Karpas-422 (cell line): ENCODE measurements at regions not wholly inside any gene's neighbourhood (a gene's known extent, or its start where the extent isn't known, plus 50 kb on each side); places are given as distances from the start of the nearest gene placed in this dataset.
A peak's percentile ranks its signal among the peaks of the same experiment; 100 is the strongest.

ENCODE experiments used
- DNase-seq: peaks from one replicate; pipeline ENCODE4 v3.0.0-alpha.2; 2015
- H2AFZ ChIP-seq: fragments of 200-600 bp; sonication (generic); 2 replicates; pipeline ENCODE4 v1.6.1; 2014; ENCODE audit warnings: antibody characterized with exemption, low read length, mixed read lengths
- H3K27ac ChIP-seq: fragments of 200-600 bp; sonication (generic); 2 replicates; pipeline ENCODE4 v1.5.1; 2014; ENCODE audit warnings: mild to moderate bottlenecking, low read length, moderate library complexity
- H3K27me3 ChIP-seq: fragments of 200-600 bp; sonication (generic); 2 replicates; pipeline ENCODE4 v1.6.1; 2014; ENCODE audit warnings: low read length, mixed read lengths
- H3K36me3 ChIP-seq: fragments of 200-600 bp; sonication (generic); 2 replicates; pipeline ENCODE4 v1.6.1; 2014; ENCODE audit warnings: low read length, mixed read lengths; ENCODE audit not compliant: insufficient read depth
- H3K4me1 ChIP-seq: fragments of 200-600 bp; sonication (generic); 2 replicates; pipeline ENCODE4 v1.6.1; 2014; ENCODE audit warnings: mild to moderate bottlenecking, low read length, mixed read lengths
- H3K4me2 ChIP-seq: fragments of 200-600 bp; sonication (generic); 2 replicates; pipeline ENCODE4 v1.6.1; 2014; ENCODE audit warnings: low read length, low read depth, mild to moderate bottlenecking; ENCODE audit not compliant: poor library complexity, severe bottlenecking
- H3K4me3 ChIP-seq: fragments of 200-600 bp; sonication (generic); 2 replicates; pipeline ENCODE4 v1.5.1; 2014; ENCODE audit warnings: mild to moderate bottlenecking, antibody characterized with exemption, low read length, mixed read lengths
- H3K79me2 ChIP-seq: fragments of 200-600 bp; sonication (generic); 2 replicates; pipeline ENCODE4 v1.6.1; 2014; ENCODE audit warnings: mild to moderate bottlenecking, low read length, mixed read lengths
- H3K9ac ChIP-seq: fragments of 200-600 bp; sonication (generic); 2 replicates; pipeline ENCODE4 v1.6.0; 2014; ENCODE audit warnings: low read length
- H3K9me2 ChIP-seq: fragments of 200-600 bp; sonication (generic), shearing (Covaris generic); replicated peaks from 2 replicates; pipeline ENCODE4 v1.6.0; 2014; ENCODE audit warnings: mild to moderate bottlenecking, low read length, moderate library complexity; ENCODE audit not compliant: insufficient read depth
- H3K9me3 ChIP-seq: fragments of 300-700, 200-600 bp; sonication (generic); 2 replicates; pipeline ENCODE4 v1.6.1; 2014; ENCODE audit warnings: low read length, mixed read lengths
- H4K20me1 ChIP-seq: fragments of 200-600 bp; sonication (generic); 2 replicates; pipeline ENCODE4 v1.6.1; 2014; ENCODE audit warnings: mild to moderate bottlenecking, antibody characterized with exemption, low read length, low read depth; ENCODE audit not compliant: insufficient read depth

- Histone ChIP-seq H3K79me2 (no peaks in the 10 kb centered on the region), H3K9me3 (no peaks in the 10 kb centered on the region), H3K36me3 (no peaks in the 10 kb centered on the region), H3K27me3 (no peaks in the 10 kb centered on the region), H2AFZ (no peak overlapping the region), H3K27ac (no peak overlapping the region), H3K4me3 (no peak overlapping the region), H4K20me1 (no peaks in the 10 kb centered on the region), H3K9me2 (no peaks in the 10 kb centered on the region), H3K9ac (no peak overlapping the region), H3K4me1 (no peaks in the 10 kb centered on the region), H3K4me2 (no peak overlapping the region)
- DNase-seq: no peak
Observed at GRCh38 chr1:214111796-214112195, 124.0 kb downstream of the PROX1 start.

- no peak overlapping the region for H3K4me2 ChIP-seq
- no peaks in the 10 kb centered on the region for H3K9me3 ChIP-seq
- H2AFZ ChIP-seq: no peak overlapping the region
- H4K20me1 ChIP-seq: no peaks in the 10 kb centered on the region
- H3K9me2 ChIP-seq: no peaks in the 10 kb centered on the region
- no peaks in the 10 kb centered on the region for H3K27me3 ChIP-seq
- DNase-seq: no peak
- H3K9ac ChIP-seq: no peak overlapping the region
- no peak overlapping the region for H3K4me3 ChIP-seq
- H3K36me3 ChIP-seq: no peaks in the 10 kb centered on the region
- no peaks in the 10 kb centered on the region for H3K79me2 ChIP-seq
- H3K4me1 ChIP-seq: no peaks in the 10 kb centered on the region
- no peak overlapping the region for H3K27ac ChIP-seq
Observed at GRCh38 chr1:214116258-214116657, 128.5 kb downstream of the PROX1 start.

GRCh38 chr1:214117780-214118179 is 130.0 kb downstream of the PROX1 start:
- H3K4me1 ChIP-seq: no peaks in the 10 kb centered on the region
- no peaks in the 10 kb centered on the region for H4K20me1 ChIP-seq
- 0 out of 2 replicates have a peak, but pooled peaks cover 2% of the 10 kb centered on the region for H3K27me3 ChIP-seq
- H3K9ac ChIP-seq: no peak overlapping the region
- H3K9me3 ChIP-seq: no peaks in the 10 kb centered on the region
- H3K4me2 ChIP-seq: no peak overlapping the region
- no peak for DNase-seq
- no peaks in the 10 kb centered on the region for H3K9me2 ChIP-seq
- no peak overlapping the region for H3K4me3 ChIP-seq
- no peaks in the 10 kb centered on the region for H3K79me2 ChIP-seq
- no peaks in the 10 kb centered on the region for H3K36me3 ChIP-seq
- H2AFZ ChIP-seq: no peak overlapping the region
- H3K27ac ChIP-seq: no peak overlapping the region

GRCh38 chr1:214120191-214120590 is 132.4 kb downstream of the PROX1 start:
- H3K36me3 ChIP-seq: no peaks in the 10 kb centered on the region
- no peak overlapping the region for H3K9ac ChIP-seq
- H3K27me3 ChIP-seq: 0 out of 2 replicates have a peak, but pooled peaks cover 2% of the 10 kb centered on the region
- no peaks in the 10 kb centered on the region for H3K9me3 ChIP-seq
- H3K4me1 ChIP-seq: no peaks in the 10 kb centered on the region
- no peak overlapping the region for H3K4me2 ChIP-seq
- no peak overlapping the region for H2AFZ ChIP-seq
- no peaks in the 10 kb centered on the region for H3K79me2 ChIP-seq
- no peak overlapping the region for H3K4me3 ChIP-seq
- no peaks in the 10 kb centered on the region for H4K20me1 ChIP-seq
- no peaks in the 10 kb centered on the region for H3K9me2 ChIP-seq
- no peak for DNase-seq
- H3K27ac ChIP-seq: no peak overlapping the region

- no peaks in the 10 kb centered on the region for H4K20me1 ChIP-seq
- no peaks in the 10 kb centered on the region for H3K4me1 ChIP-seq
- H3K4me3 ChIP-seq: no peak overlapping the region
- H3K9me2 ChIP-seq: no peaks in the 10 kb centered on the region
- no peak overlapping the region for H3K4me2 ChIP-seq
- no peaks in the 10 kb centered on the region for H3K9me3 ChIP-seq
- no peaks in the 10 kb centered on the region for H3K79me2 ChIP-seq
- H3K36me3 ChIP-seq: no peaks in the 10 kb centered on the region
- 0 out of 2 replicates have a peak, but pooled peaks cover 2% of the 10 kb centered on the region for H3K27me3 ChIP-seq
- H2AFZ ChIP-seq: no peak overlapping the region
- no peak overlapping the region for H3K27ac ChIP-seq
- DNase-seq: no peak
- H3K9ac ChIP-seq: no peak overlapping the region
Observed at GRCh38 chr1:214120951-214121350, 133.2 kb downstream of the PROX1 start.

- no peaks in the 10 kb centered on the region for H3K9me3 ChIP-seq
- DNase-seq: no peak
- H2AFZ ChIP-seq: no peak overlapping the region
- no peaks in the 10 kb centered on the region for H4K20me1 ChIP-seq
- no peak overlapping the region for H3K27ac ChIP-seq
- H3K36me3 ChIP-seq: no peaks in the 10 kb centered on the region
- H3K4me3 ChIP-seq: no peak overlapping the region
- H3K9ac ChIP-seq: no peak overlapping the region
- H3K4me1 ChIP-seq: no peaks in the 10 kb centered on the region
- no peaks in the 10 kb centered on the region for H3K9me2 ChIP-seq
- H3K79me2 ChIP-seq: no peaks in the 10 kb centered on the region
- 0 out of 2 replicates have a peak, but pooled peaks cover 2% of the 10 kb centered on the region for H3K27me3 ChIP-seq
- no peak overlapping the region for H3K4me2 ChIP-seq
Observed at GRCh38 chr1:214122110-214122509, 134.3 kb downstream of the PROX1 start.

- Histone ChIP-seq H2AFZ (no peak overlapping the region), H3K4me1 (no peaks in the 10 kb centered on the region), H3K4me2 (no peak overlapping the region), H3K79me2 (no peaks in the 10 kb centered on the region), H3K27me3 (0 out of 2 replicates have a peak, but pooled peaks cover 2% of the 10 kb centered on the region), H3K4me3 (no peak overlapping the region), H3K36me3 (no peaks in the 10 kb centered on the region), H3K9me3 (no peaks in the 10 kb centered on the region), H3K9ac (no peak overlapping the region), H3K9me2 (no peaks in the 10 kb centered on the region), H3K27ac (no peak overlapping the region), H4K20me1 (no peaks in the 10 kb centered on the region)
- DNase-seq: peak; percentile 73
Observed at GRCh38 chr1:214123061-214123784, 135.4 kb downstream of the PROX1 start.

GRCh38 chr1:214124281-214124805 is 136.6 kb downstream of the PROX1 start:
- no peak overlapping the region for H3K27ac ChIP-seq
- H3K9me2 ChIP-seq: no peaks in the 10 kb centered on the region
- H3K27me3 ChIP-seq: 0 out of 2 replicates have a peak, but pooled peaks cover 2% of the 10 kb centered on the region
- H3K9ac ChIP-seq: no peak overlapping the region
- no peaks in the 10 kb centered on the region for H3K9me3 ChIP-seq
- no peaks in the 10 kb centered on the region for H4K20me1 ChIP-seq
- no peaks in the 10 kb centered on the region for H3K4me1 ChIP-seq
- no peaks in the 10 kb centered on the region for H3K79me2 ChIP-seq
- H3K36me3 ChIP-seq: no peaks in the 10 kb centered on the region
- no peak overlapping the region for H3K4me2 ChIP-seq
- H3K4me3 ChIP-seq: no peak overlapping the region
- no peak overlapping the region for H2AFZ ChIP-seq
- DNase-seq: no peak
